HG03103 (cell line): ENCODE measurements at regions not wholly inside any gene's neighbourhood (a gene's known extent, or its start where the extent isn't known, plus 50 kb on each side); places are given as distances from the start of the nearest gene placed in this dataset.

Experiments used
- ATAC-seq: cut with Tn5 transposase; IDR thresholded peaks from one replicate; pipeline ENCODE4 v1.9.1; 2021; ENCODE audit warnings: low read depth; ENCODE audit not compliant: unreplicated experiment

- no peak for ATAC-seq
These were observed 578.7 kb upstream of the SEL1L start for GRCh38 chr14:82112210-82112839.

- no peak for ATAC-seq
These were observed 579.4 kb upstream of the SEL1L start for GRCh38 chr14:82113007-82113406.

- ATAC-seq: no peak
These were observed 580.1 kb upstream of the SEL1L start for GRCh38 chr14:82113710-82114109.

GRCh38 chr14:82116721-82117120 is 583.1 kb upstream of the SEL1L start:
- no peak for ATAC-seq

GRCh38 chr14:82122655-82123054 is 589.0 kb upstream of the SEL1L start:
- ATAC-seq: no peak

GRCh38 chr14:82124511-82124910 is 590.9 kb upstream of the SEL1L start:
- ATAC-seq: no peak

- no peak for ATAC-seq
These were observed 592.4 kb upstream of the SEL1L start for GRCh38 chr14:82126006-82126405.

GRCh38 chr14:82134411-82134810 is 600.8 kb upstream of the SEL1L start:
- no peak for ATAC-seq

- no peak for ATAC-seq
These were observed 604.8 kb upstream of the SEL1L start for GRCh38 chr14:82138431-82138830.

GRCh38 chr14:82146846-82147245 is 613.2 kb upstream of the SEL1L start:
- no peak for ATAC-seq

- no peak for ATAC-seq
These were observed 620.0 kb upstream of the SEL1L start for GRCh38 chr14:82153689-82154088.

- ATAC-seq: no peak
These were observed 626.0 kb upstream of the SEL1L start for GRCh38 chr14:82159624-82160023.

GRCh38 chr14:82180139-82180538 is 646.5 kb upstream of the SEL1L start:
- no peak for ATAC-seq

GRCh38 chr14:82182646-82183045 is 649.0 kb upstream of the SEL1L start:
- no peak for ATAC-seq

GRCh38 chr14:82190742-82191141 is 657.1 kb upstream of the SEL1L start:
- no peak for ATAC-seq

- ATAC-seq: no peak
These were observed 658.7 kb upstream of the SEL1L start for GRCh38 chr14:82192387-82192786.

GRCh38 chr14:82223276-82223675 is 689.6 kb upstream of the SEL1L start:
- no peak for ATAC-seq

GRCh38 chr14:82224610-82225009 is 691.0 kb upstream of the SEL1L start:
- ATAC-seq: no peak

- ATAC-seq: no peak
These were observed 697.1 kb upstream of the SEL1L start for GRCh38 chr14:82230748-82231147.

GRCh38 chr14:82238649-82239048 is 705.0 kb upstream of the SEL1L start:
- no peak for ATAC-seq

GRCh38 chr14:82239223-82239622 is 705.6 kb upstream of the SEL1L start:
- no peak for ATAC-seq

GRCh38 chr14:82244791-82245190 is 711.1 kb upstream of the SEL1L start:
- no peak for ATAC-seq

GRCh38 chr14:82251494-82251893 is 717.8 kb upstream of the SEL1L start:
- no peak for ATAC-seq
